ENCODE measurements at regions not wholly inside any gene's neighbourhood (a gene's known extent, or its start where the extent isn't known, plus 50 kb on each side); places are given as distances from the start of the nearest gene placed in this dataset.
"Not testable (repeated sequence)": the region's sequence is repeated elsewhere in the genome, so short reads cannot be mapped to it uniquely, and the experiment has no call there.

GRCh38 chrX:27236681-27237080 lies 226.5 kb downstream of the PPP4R3C start:
- Histone ChIP-seq H3K4me3 (no peak overlapping the region), H3K27me3 (ENCODE audit: low read depth) (no peaks in the 10 kb centered on the region), H3K9me3 (no peaks in the 10 kb centered on the region), H3K4me1 (no peaks in the 10 kb centered on the region), H3K27ac (no peak overlapping the region), H3K36me3 (no peaks in the 10 kb centered on the region)
- no peak for ATAC-seq
- TF ChIP-seq, protein P1, sequence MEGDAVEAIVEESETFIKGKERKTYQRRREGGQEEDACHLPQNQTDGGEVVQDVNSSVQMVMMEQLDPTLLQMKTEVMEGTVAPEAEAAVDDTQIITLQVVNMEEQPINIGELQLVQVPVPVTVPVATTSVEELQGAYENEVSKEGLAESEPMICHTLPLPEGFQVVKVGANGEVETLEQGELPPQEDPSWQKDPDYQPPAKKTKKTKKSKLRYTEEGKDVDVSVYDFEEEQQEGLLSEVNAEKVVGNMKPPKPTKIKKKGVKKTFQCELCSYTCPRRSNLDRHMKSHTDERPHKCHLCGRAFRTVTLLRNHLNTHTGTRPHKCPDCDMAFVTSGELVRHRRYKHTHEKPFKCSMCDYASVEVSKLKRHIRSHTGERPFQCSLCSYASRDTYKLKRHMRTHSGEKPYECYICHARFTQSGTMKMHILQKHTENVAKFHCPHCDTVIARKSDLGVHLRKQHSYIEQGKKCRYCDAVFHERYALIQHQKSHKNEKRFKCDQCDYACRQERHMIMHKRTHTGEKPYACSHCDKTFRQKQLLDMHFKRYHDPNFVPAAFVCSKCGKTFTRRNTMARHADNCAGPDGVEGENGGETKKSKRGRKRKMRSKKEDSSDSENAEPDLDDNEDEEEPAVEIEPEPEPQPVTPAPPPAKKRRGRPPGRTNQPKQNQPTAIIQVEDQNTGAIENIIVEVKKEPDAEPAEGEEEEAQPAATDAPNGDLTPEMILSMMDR (IDR thresholded peaks at IDR 0.05): no peak
- intact Hi-C loops (cut with DNase I): no loop called here
- DNase-seq: no peak

GRCh38 chrX:27229721-27230120 lies 233.4 kb downstream of the PPP4R3C start:
- ATAC-seq: no peak
- Histone ChIP-seq H3K36me3 (no peaks in the 10 kb centered on the region), H3K4me3 (no peak overlapping the region), H3K9me3 (no peaks in the 10 kb centered on the region), H3K4me1 (no peaks in the 10 kb centered on the region), H3K27me3 (ENCODE audit: low read depth) (no peaks in the 10 kb centered on the region), H3K27ac (no peak overlapping the region)
- intact Hi-C loops (cut with DNase I): no loop called here
- no peak for DNase-seq
- TF ChIP-seq, protein P1 (IDR thresholded peaks at IDR 0.05): no peak

DNA sequence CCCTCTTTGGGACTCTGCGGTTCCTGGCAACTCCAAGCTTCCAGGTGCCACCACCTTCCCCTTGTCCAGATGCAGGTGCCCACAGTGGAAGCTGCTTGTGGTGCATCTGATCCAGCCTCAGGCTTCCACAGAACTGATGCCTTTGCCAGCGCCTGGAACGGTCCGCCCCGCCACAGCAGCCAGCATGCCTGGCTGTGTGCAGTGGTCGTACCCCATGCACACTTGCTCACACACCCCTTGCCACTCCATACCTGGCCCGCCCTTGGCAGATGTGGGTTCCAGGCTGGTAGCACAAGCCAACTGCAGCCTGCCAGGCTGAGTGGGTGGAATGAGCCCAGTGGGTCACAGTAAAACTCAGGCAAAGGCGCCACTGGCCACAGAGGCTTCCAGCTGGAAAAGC lies 240.5 kb downstream of the PPP4R3C start:
- ATAC-seq (no peak), DNase-seq (no peak)
- intact Hi-C loops (cut with DNase I): no loop called here
- Histone ChIP-seq H3K4me1 (no peaks in the 10 kb centered on the region), H3K9me3 (no peaks in the 10 kb centered on the region), H3K27ac (no peak overlapping the region), H3K36me3 (no peaks in the 10 kb centered on the region), H3K4me3 (no peak overlapping the region), H3K27me3 (ENCODE audit: low read depth) (no peaks in the 10 kb centered on the region)
- TF ChIP-seq, protein P1 (IDR thresholded peaks at IDR 0.05): no peak

GRCh38 chrX:27186671-27187070 lies 276.5 kb downstream of the PPP4R3C start:
- Histone ChIP-seq H3K27ac (no peak overlapping the region), H3K27me3 (ENCODE audit: low read depth) (no peaks in the 10 kb centered on the region), H3K4me1 (no peaks in the 10 kb centered on the region), H3K4me3 (no peak overlapping the region), H3K36me3 (no peaks in the 10 kb centered on the region), H3K9me3 (no peaks in the 10 kb centered on the region)
- intact Hi-C loops (cut with DNase I): no loop called here
- DNase-seq (no peak), ATAC-seq (no peak)
- TF ChIP-seq, protein P1 (IDR thresholded peaks at IDR 0.05): peak; percentile 63

DNA sequence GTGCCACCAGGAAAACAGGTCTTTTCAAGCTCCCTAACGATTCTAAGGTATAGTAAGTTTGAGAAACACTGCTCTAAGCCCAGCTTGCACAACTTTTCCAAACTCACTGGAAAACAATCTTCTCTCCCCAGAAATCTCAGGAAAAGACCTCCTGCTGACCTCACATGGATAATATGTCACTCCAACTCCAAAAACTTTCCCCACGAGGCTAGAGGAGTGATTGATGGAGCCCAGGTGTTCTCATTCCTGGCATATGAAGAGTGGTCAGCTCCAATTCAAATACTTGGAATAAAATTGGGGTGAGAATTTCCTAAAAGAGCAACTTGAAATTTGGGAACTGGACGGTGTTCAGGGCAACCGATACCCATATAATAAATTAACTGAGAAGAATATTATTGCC lies 299.9 kb downstream of the PPP4R3C start:
- DNase-seq (no peak), ATAC-seq (no peak)
- Histone ChIP-seq H3K4me3 (no peak overlapping the region), H3K27ac (no peak overlapping the region), H3K9me3 (no peaks in the 10 kb centered on the region), H3K36me3 (no peaks in the 10 kb centered on the region), H3K4me1 (no peaks in the 10 kb centered on the region), H3K27me3 (ENCODE audit: low read depth) (no peaks in the 10 kb centered on the region)
- intact Hi-C loops (cut with DNase I): no loop called here
- TF ChIP-seq, protein P1 (IDR thresholded peaks at IDR 0.05): no peak

- no peaks in the 10 kb centered on the region for H3K27me3 ChIP-seq (ENCODE audit: low read depth)
- no peak for DNase-seq
Observed at GRCh38 chrX:27162496-27162895, 300.6 kb downstream of the PPP4R3C start.

DNA sequence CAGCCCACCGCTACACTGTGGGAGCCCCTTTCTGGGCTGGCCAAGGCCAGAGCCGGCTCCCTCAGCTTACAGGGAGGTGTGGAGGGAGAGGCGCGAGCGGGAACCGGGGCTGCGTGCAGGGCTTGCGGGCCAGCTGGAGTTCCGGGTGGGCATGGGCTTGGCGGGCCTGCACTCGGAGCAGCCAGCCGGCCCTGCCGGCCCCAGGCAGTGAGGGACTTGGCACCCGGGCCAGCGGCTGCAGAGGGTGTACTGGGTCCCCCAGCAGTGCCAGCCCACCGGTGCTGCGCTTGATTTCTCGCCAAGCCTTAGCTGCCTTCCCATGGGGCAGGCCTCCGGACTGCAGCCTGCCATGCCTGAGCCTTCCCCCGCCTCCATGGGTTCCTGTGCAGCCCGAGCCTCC lies 306.2 kb downstream of the PPP4R3C start:
- H3K9me3 ChIP-seq; H3K27me3 ChIP-seq (ENCODE audit: low read depth); H3K27ac ChIP-seq; intact Hi-C loops (cut with DNase I); DNase-seq; H3K4me3 ChIP-seq; H3K4me1 ChIP-seq; H3K36me3 ChIP-seq; ATAC-seq: not testable (repeated sequence)

More at GRCh38 chrX:27162496-27162895, 300.6 kb downstream of the PPP4R3C start:
- no peak overlapping the region for H3K27ac ChIP-seq
- H3K9me3 ChIP-seq: no peaks in the 10 kb centered on the region
- intact Hi-C loops (cut with DNase I): no loop called here
- no peaks in the 10 kb centered on the region for H3K4me1 ChIP-seq
- ATAC-seq: no peak
- H3K36me3 ChIP-seq: no peaks in the 10 kb centered on the region
- no peak overlapping the region for H3K4me3 ChIP-seq
- TF ChIP-seq, protein P1 (IDR thresholded peaks at IDR 0.05): no peak

Data from lower lobe of right lung (tissue), 2 donors.